DND-41 (cell line): ENCODE measurements at regions not wholly inside any gene's neighbourhood (a gene's known extent, or its start where the extent isn't known, plus 50 kb on each side); places are given as distances from the start of the nearest gene placed in this dataset.

Experiments used
- CTCF ChIP-seq: IDR thresholded peaks from 2 replicates; pipeline ENCODE4 v1.5.1; 2012; ENCODE audit warnings: borderline replicate concordance, low read length, moderate library complexity, mild to moderate bottlenecking; ENCODE audit not compliant: poor library complexity, severe bottlenecking; ENCODE audit errors: extremely low read depth
- EZH2 ChIP-seq: IDR thresholded peaks from 3 replicates; pipeline ENCODE4 v1.6.1; 2012; ENCODE audit warnings: borderline replicate concordance, low read depth, mild to moderate bottlenecking, moderate library complexity, low read length, inconsistent platforms; ENCODE audit not compliant: severe bottlenecking

GRCh38 chr13:76707360-76707759 lies 178.8 kb downstream of the KCTD12 start:
- TF ChIP-seq CTCF, result no peak
- TF ChIP-seq EZH2, result no peak
